Endothelial cell of umbilical vein (primary cell): ENCODE measurements at regions not wholly inside any gene's neighbourhood (a gene's known extent, or its start where the extent isn't known, plus 50 kb on each side); places are given as distances from the start of the nearest gene placed in this dataset.

Experiments used
- BruUV-seq: library from RNA; stranded (reverse); fragments of 400-500 nt; replicated peaks from 2 replicates; lab custom pipeline; 2021; lab: Mats Ljungman, UMichigan
- CTCF ChIA-PET: fragments of 300-600, 350-600 bp; sonication (Branson Sonifier 250); formaldehyde crosslinking; loops from one replicate; lab custom pipeline; 2021; ENCODE audit warnings: antibody characterized with exemption, inconsistent platforms; lab: Charles Lee
- POLR2A ChIA-PET: fragments of 300-600, 350-600 bp; sonication (Branson Sonifier 250); formaldehyde crosslinking; loops from one replicate; lab custom pipeline; 2021; ENCODE audit warnings: antibody characterized with exemption, inconsistent platforms; lab: Charles Lee
- DNase-seq: peaks from one replicate; pipeline ENCODE4 v3.0.0-alpha.2; 2011; ENCODE audit warnings: low read depth, low spot score
- FAIRE-seq: peaks from 2 replicates; lab custom pipeline; 2011; peaks lifted over from hg19 to GRCh38; lab: Jason Lieb, UNC
- H2AFZ ChIP-seq: 2 replicates; pipeline ENCODE4 v1.6.0; 2012; ENCODE audit warnings: low read depth, low read length, control low read depth, inconsistent platforms
- H3K27ac ChIP-seq: 2 replicates; pipeline ENCODE4 v1.5.1; 2011; ENCODE audit warnings: low read depth, mild to moderate bottlenecking, control low read depth, low read length, moderate library complexity; ENCODE audit not compliant: insufficient read depth
- H3K27me3 ChIP-seq, 2 experiments: 2 replicates each; pipeline versions ENCODE4 v1.6.0 to v1.6.1; 2011; ENCODE audit warnings: low read length in 2 of 2, mixed read lengths in 1 of 2; ENCODE audit not compliant: control insufficient read depth in 2 of 2, insufficient read depth in 2 of 2
- H3K36me3 ChIP-seq, 2 experiments: 2 replicates in 1 of 2; 3 replicates in 1 of 2; pipeline ENCODE4 v1.5.1; 2011; ENCODE audit warnings: low read length in 2 of 2, mild to moderate bottlenecking in 1 of 2, moderate library complexity in 1 of 2; ENCODE audit not compliant: control insufficient read depth in 2 of 2, insufficient read depth in 2 of 2; ENCODE audit errors: extremely low read depth in 1 of 2
- H3K4me1 ChIP-seq: 3 replicates; pipeline ENCODE4 v1.5.1; 2011; ENCODE audit warnings: mild to moderate bottlenecking, low read length; ENCODE audit not compliant: control insufficient read depth, insufficient read depth; ENCODE audit errors: extremely low read depth
- H3K4me2 ChIP-seq: 2 replicates; pipeline ENCODE4 v1.6.1; 2011; ENCODE audit warnings: low read length, control low read depth, mixed read lengths; ENCODE audit not compliant: insufficient read depth
- H3K4me3 ChIP-seq, 3 experiments: fragments of 200-600 bp in 1 of 3; sonication (generic), shearing (Covaris generic) in 1 of 3; replicated peaks in 1 of 3; 2 replicates each; pipeline ENCODE4 v1.5.1; 2011 to 2016; ENCODE audit warnings: control low read depth in 3 of 3, low read length in 3 of 3, mild to moderate bottlenecking in 2 of 3, inconsistent platforms in 1 of 3, low read depth in 1 of 3, moderate library complexity in 1 of 3; ENCODE audit not compliant: insufficient read depth in 1 of 3
- H3K79me2 ChIP-seq: 2 replicates; pipeline ENCODE4 v1.6.0; 2012; ENCODE audit warnings: low read length, inconsistent platforms; ENCODE audit not compliant: control insufficient read depth, insufficient read depth
- H3K9ac ChIP-seq: replicated peaks from 2 replicates; pipeline ENCODE3; 2011; ENCODE audit warnings: low read length, control low read depth; ENCODE audit not compliant: insufficient read depth; ENCODE audit errors: extremely low read depth
- H3K9me1 ChIP-seq: replicated peaks from 3 replicates; pipeline ENCODE4 v1.6.0; 2011; ENCODE audit warnings: mild to moderate bottlenecking, low read length; ENCODE audit not compliant: control insufficient read depth, insufficient read depth; ENCODE audit errors: extremely low read depth
- H3K9me3 ChIP-seq: replicated peaks from 2 replicates; pipeline ENCODE4 v1.5.1; 2012; ENCODE audit warnings: low read length, inconsistent platforms; ENCODE audit not compliant: control insufficient read depth, insufficient read depth
- H4K20me1 ChIP-seq: replicated peaks from 2 replicates; pipeline ENCODE3; 2011; ENCODE audit warnings: mild to moderate bottlenecking, low read length; ENCODE audit not compliant: control insufficient read depth, insufficient read depth; ENCODE audit errors: extremely low read depth
- GATA2 ChIP-seq: IDR thresholded peaks from 2 replicates; pipeline ENCODE4 v1.7.0; 2011; ENCODE audit warnings: low read depth, mild to moderate bottlenecking, moderate library complexity, mixed read lengths, low read length; ENCODE audit not compliant: insufficient read length, insufficient read depth
- POLR2A ChIP-seq: IDR thresholded peaks from 2 replicates; pipeline ENCODE4 v1.6.1; 2012; ENCODE audit warnings: low read depth, mild to moderate bottlenecking, control low read depth, low read length
- dilution Hi-C: fragments of 300-500 bp; cut with MboI; formaldehyde crosslinking; loops from one replicate; pipeline ENCODE4 v1.15.0; 2019; ENCODE audit warnings: low sequenced_read_pairs; ENCODE audit not compliant: extremely low pct_ligation_motif_present
- intact Hi-C: fragments of 100-400 bp; cut with micrococcal nuclease; formaldehyde crosslinking; loops from one replicate; pipeline ENCODE4 v1.10.0; 2022
- TF ChIP-seq, protein P1 (sequence below): IDR thresholded peaks from 2 replicates; pipeline ENCODE4 v1.6.1; 2011; ENCODE audit not compliant: insufficient read depth, insufficient read length

- DNase-seq, result peak; percentile 5
- no peak overlapping the region for H2AFZ ChIP-seq
- no peaks in the 10 kb centered on the region for H3K9me3 ChIP-seq
- intact Hi-C loops, result no loop called here
- no TSS peak for BruUV-seq
- TF ChIP-seq GATA2 (no peak), POLR2A (no peak)
- no peaks in the 10 kb centered on the region for H3K36me3 ChIP-seq
- peak; percentile 40 for FAIRE-seq
- no peaks in the 10 kb centered on the region for H3K9me1 ChIP-seq
- no peak overlapping the region for H3K4me3 ChIP-seq
- ChIA-PET CTCF (no interaction called here), POLR2A (no interaction called here)
- no peaks in the 10 kb centered on the region for H3K27me3 ChIP-seq
- no peaks in the 10 kb centered on the region for H3K79me2 ChIP-seq
- dilution Hi-C loops, result no loop called here
- no peak overlapping the region for H3K4me2 ChIP-seq
- peaks cover 5% of the 10 kb centered on the region for H3K4me1 ChIP-seq
- no peak overlapping the region for H3K9ac ChIP-seq
- no peaks in the 10 kb centered on the region for H4K20me1 ChIP-seq
- H3K27ac ChIP-seq, result no peak overlapping the region
Observed at GRCh38 chrX:150094996-150095395, 156.7 kb upstream of the EOLA2 start.

DNA sequence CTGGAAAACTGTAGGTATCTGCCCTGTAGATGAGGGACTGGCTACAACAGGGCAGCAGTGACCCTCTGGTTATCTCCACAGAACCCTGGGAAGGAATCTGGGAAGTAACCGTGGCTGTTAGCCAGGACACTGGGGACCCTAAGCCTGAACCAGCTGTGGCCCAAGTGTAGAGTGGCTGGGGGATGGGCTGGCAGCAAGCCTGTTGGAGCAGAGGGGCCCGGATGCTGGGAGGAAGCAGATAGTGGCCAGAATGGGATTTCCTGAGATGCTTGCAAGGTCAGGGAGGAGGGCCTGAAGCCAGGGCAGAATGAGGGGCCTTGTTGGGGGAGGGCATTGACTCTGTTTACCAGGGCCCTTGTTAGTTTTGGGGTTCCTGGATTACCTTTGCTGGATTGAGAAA, 161.0 kb upstream of the EOLA2 start:
- Histone ChIP-seq H3K9me1 (no peaks in the 10 kb centered on the region), H3K4me1 (peaks cover 5% of the 10 kb centered on the region), H3K4me2 (no peak overlapping the region), H3K9ac (no peak overlapping the region), H3K4me3 (no peak overlapping the region), H2AFZ (no peak overlapping the region), H3K79me2 (no peaks in the 10 kb centered on the region), H3K36me3 (no peaks in the 10 kb centered on the region), H4K20me1 (no peaks in the 10 kb centered on the region), H3K27ac (no peak overlapping the region), H3K9me3 (no peaks in the 10 kb centered on the region), H3K27me3 (no peaks in the 10 kb centered on the region)
- FAIRE-seq (peak; percentile 73), DNase-seq (peak; percentile 18)
- TF ChIP-seq GATA2, result peak; percentile 34
- TF ChIP-seq, protein P1, sequence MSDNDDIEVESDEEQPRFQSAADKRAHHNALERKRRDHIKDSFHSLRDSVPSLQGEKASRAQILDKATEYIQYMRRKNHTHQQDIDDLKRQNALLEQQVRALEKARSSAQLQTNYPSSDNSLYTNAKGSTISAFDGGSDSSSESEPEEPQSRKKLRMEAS, result no peak
- CTCF ChIA-PET, result no interaction called here
- POLR2A ChIA-PET, result no interaction called here
- intact Hi-C loops, result no loop called here
- dilution Hi-C loops, result no loop called here
- BruUV-seq, result no TSS peak
